Neural cell (in vitro differentiated cells): ENCODE measurements at regions not wholly inside any gene's neighbourhood (a gene's known extent, or its start where the extent isn't known, plus 50 kb on each side); places are given as distances from the start of the nearest gene placed in this dataset.
A peak's percentile ranks its signal among the peaks of the same experiment; 100 is the strongest.

Experiments
- H2AFZ ChIP-seq: fragments of 200-600, 300-800 bp; sonication (generic), shearing (Covaris generic); 2 replicates; pipeline ENCODE4 v1.6.0; 2014; ENCODE audit warnings: low read depth, mild to moderate bottlenecking, antibody characterized with exemption, low read length, moderate library complexity
- H3F3A ChIP-seq: fragments of 200-600 bp; shearing (Covaris generic); 2 replicates; pipeline ENCODE4 v1.6.1; 2016; ENCODE audit warnings: mild to moderate bottlenecking, moderate library complexity, mixed read lengths, antibody characterized with exemption, low read length; ENCODE audit not compliant: insufficient read depth, poor library complexity, severe bottlenecking
- H3K27ac ChIP-seq: fragments of 200-600, 300-800 bp; sonication (generic), shearing (Covaris generic); 2 replicates; pipeline ENCODE4 v1.5.1; 2014; ENCODE audit warnings: mild to moderate bottlenecking, low read length, moderate library complexity
- H3K27me3 ChIP-seq: fragments of 300-800, 200-600 bp; sonication (generic), shearing (Covaris generic); 2 replicates; pipeline ENCODE4 v1.6.0; 2014; ENCODE audit warnings: mild to moderate bottlenecking, low read depth, low read length, moderate library complexity; ENCODE audit not compliant: insufficient read depth
- H3K36me3 ChIP-seq: fragments of 300-800, 200-600 bp; sonication (generic), shearing (Covaris generic); 2 replicates; pipeline ENCODE4 v1.5.1; 2014; ENCODE audit warnings: mild to moderate bottlenecking, antibody characterized with exemption, low read length, moderate library complexity; ENCODE audit not compliant: insufficient read depth
- H3K4me2 ChIP-seq: fragments of 300-800, 200-600 bp; sonication (generic), shearing (Covaris generic); 2 replicates; pipeline ENCODE4 v1.6.0; 2014; ENCODE audit warnings: mild to moderate bottlenecking, low read length
- H3K4me3 ChIP-seq: fragments of 300-800, 200-600 bp; sonication (generic), shearing (Covaris generic); 2 replicates; pipeline ENCODE4 v1.5.1; 2014; ENCODE audit warnings: mild to moderate bottlenecking, low read length, moderate library complexity
- H3K79me2 ChIP-seq: fragments of 200-600 bp; shearing (Covaris generic); replicated peaks from 2 replicates; pipeline ENCODE4 v1.6.0; 2014; ENCODE audit warnings: mild to moderate bottlenecking, low read length, moderate library complexity; ENCODE audit not compliant: insufficient read depth
- H3K9ac ChIP-seq: fragments of 300-800, 200-600 bp; sonication (generic), shearing (Covaris generic); 2 replicates; pipeline ENCODE4 v1.6.1; 2016; ENCODE audit warnings: mild to moderate bottlenecking, low read length, mixed read lengths
- H3K9me2 ChIP-seq: fragments of 200-600 bp; shearing (Covaris generic); 2 replicates; pipeline ENCODE4 v1.6.1; 2016; ENCODE audit warnings: mild to moderate bottlenecking, low read length, mixed read lengths; ENCODE audit not compliant: insufficient read depth
- H3K9me3 ChIP-seq: fragments of 200-600, 300-800 bp; sonication (generic), shearing (Covaris generic); 2 replicates; pipeline ENCODE4 v1.6.1; 2016; ENCODE audit warnings: mild to moderate bottlenecking, mixed run types, low read length, moderate library complexity, mixed read lengths
- H4K20me1 ChIP-seq: fragments of 200-600 bp; shearing (Covaris generic); 2 replicates; pipeline ENCODE4 v1.6.1; 2016; ENCODE audit warnings: mild to moderate bottlenecking, mixed run types; ENCODE audit not compliant: insufficient read depth
- CTCF ChIP-seq: fragments of 450-650 bp; IDR thresholded peaks from 2 replicates; pipeline ENCODE4 v1.5.1; 2014; ENCODE audit warnings: antibody characterized with exemption, mild to moderate bottlenecking, moderate library complexity; ENCODE audit not compliant: poor library complexity, severe bottlenecking
- EP300 ChIP-seq: fragments of 450-650 bp; conservative IDR thresholded peaks from 2 replicates; pipeline ENCODE4 v1.6.1; 2014; ENCODE audit warnings: antibody characterized with exemption, mild to moderate bottlenecking, moderate library complexity; ENCODE audit not compliant: poor library complexity, severe bottlenecking
- EZH2 ChIP-seq: fragments of 200-600, 300-800 bp; shearing (Covaris generic), sonication (generic); IDR thresholded peaks from 2 replicates; pipeline ENCODE4 v1.6.1; 2014; ENCODE audit warnings: antibody characterized with exemption, low read length, borderline replicate concordance, mild to moderate bottlenecking; ENCODE audit not compliant: insufficient read depth, poor library complexity, severe bottlenecking
- MXI1 ChIP-seq: fragments of 450-650 bp; conservative IDR thresholded peaks from 2 replicates; pipeline ENCODE4 v1.6.1; 2014; ENCODE audit warnings: antibody characterized with exemption, mild to moderate bottlenecking; ENCODE audit not compliant: poor library complexity, severe bottlenecking
- POLR2AphosphoS5 ChIP-seq: IDR thresholded peaks from 2 replicates; pipeline ENCODE4 v1.6.1; 2012
- RAD21 ChIP-seq: fragments of 450-650 bp; conservative IDR thresholded peaks from 2 replicates; pipeline ENCODE4 v1.6.1; 2014; ENCODE audit warnings: antibody characterized with exemption, mild to moderate bottlenecking, moderate library complexity
- REST ChIP-seq: IDR thresholded peaks from 2 replicates; pipeline ENCODE4 v1.6.1; 2012; ENCODE audit warnings: borderline replicate concordance
- SMC3 ChIP-seq: fragments of 450-650 bp; conservative IDR thresholded peaks from 2 replicates; pipeline ENCODE4 v1.6.1; 2014; ENCODE audit warnings: antibody characterized with exemption, mild to moderate bottlenecking, moderate library complexity; ENCODE audit not compliant: poor library complexity
- TAF1 ChIP-seq: IDR thresholded peaks from 2 replicates; pipeline ENCODE4 v1.6.1; 2012; ENCODE audit warnings: low read depth

GRCh38 chr21:22791376-22791775 lies 1793.2 kb downstream of the NCAM2 start:
- no peak overlapping the region for H3K27ac ChIP-seq
- TF ChIP-seq SMC3 = no peak
- TF ChIP-seq MXI1 = no peak
- no peak for TF ChIP-seq RAD21
- no peak for TF ChIP-seq EZH2
- no peak for TF ChIP-seq TAF1
- no peak for TF ChIP-seq REST
- no peak for TF ChIP-seq POLR2AphosphoS5
- no peak for TF ChIP-seq CTCF
- TF ChIP-seq EP300 = no peak
- H3K27me3 ChIP-seq = no peaks in the 10 kb centered on the region
- H4K20me1 ChIP-seq = no peaks in the 10 kb centered on the region
- no peak overlapping the region for H2AFZ ChIP-seq
- H3K9ac ChIP-seq = no peak overlapping the region
- H3K9me2 ChIP-seq = no peaks in the 10 kb centered on the region
- H3F3A ChIP-seq = no peaks in the 10 kb centered on the region
- H3K4me3 ChIP-seq = no peak overlapping the region
- H3K36me3 ChIP-seq = no peaks in the 10 kb centered on the region
- no peaks in the 10 kb centered on the region for H3K79me2 ChIP-seq
- no peak overlapping the region for H3K4me2 ChIP-seq
- H3K9me3 ChIP-seq = no peaks in the 10 kb centered on the region

DNA sequence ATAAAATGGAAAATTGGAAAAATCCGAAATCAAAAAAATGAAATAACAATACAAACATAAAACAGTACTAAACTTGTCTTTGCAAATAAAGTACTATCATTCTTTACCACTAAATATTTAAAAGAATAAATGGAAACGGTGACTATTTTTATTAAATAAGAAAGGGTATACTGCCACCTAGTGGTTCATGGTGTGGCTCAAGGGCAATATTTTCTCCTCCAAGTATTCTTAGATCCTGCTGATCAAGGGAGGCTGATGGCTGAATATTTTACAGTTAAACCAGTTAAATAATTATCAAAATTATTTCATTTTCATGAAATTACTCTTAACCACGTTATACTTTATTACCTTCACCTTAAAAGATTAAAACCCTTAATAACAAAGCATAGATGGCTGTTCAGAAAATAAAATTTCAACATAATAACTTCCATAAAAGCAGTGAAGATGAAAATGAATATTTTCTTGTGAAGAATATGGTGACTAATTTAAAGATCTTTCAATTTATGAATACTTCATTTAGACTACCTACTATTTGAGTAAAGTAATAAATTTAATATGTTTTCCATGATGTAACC lies 1793.9 kb downstream of the NCAM2 start:
- Histone ChIP-seq H4K20me1 (no peaks in the 10 kb centered on the region), H3K4me2 (no peak overlapping the region), H3K36me3 (no peaks in the 10 kb centered on the region), H3K4me3 (no peak overlapping the region), H3K9me2 (no peaks in the 10 kb centered on the region), H3F3A (no peaks in the 10 kb centered on the region), H3K27ac (no peak overlapping the region), H3K9me3 (no peaks in the 10 kb centered on the region), H2AFZ (no peak overlapping the region), H3K79me2 (no peaks in the 10 kb centered on the region), H3K27me3 (no peaks in the 10 kb centered on the region), H3K9ac (no peak overlapping the region)
- TF ChIP-seq RAD21 (peak; percentile 83), CTCF (peak; percentile 77), SMC3 (peak; percentile 80), EZH2 (no peak)
